ENCODE measurements at regions not wholly inside any gene's neighbourhood (a gene's known extent, or its start where the extent isn't known, plus 50 kb on each side); places are given as distances from the start of the nearest gene placed in this dataset.

DNA sequence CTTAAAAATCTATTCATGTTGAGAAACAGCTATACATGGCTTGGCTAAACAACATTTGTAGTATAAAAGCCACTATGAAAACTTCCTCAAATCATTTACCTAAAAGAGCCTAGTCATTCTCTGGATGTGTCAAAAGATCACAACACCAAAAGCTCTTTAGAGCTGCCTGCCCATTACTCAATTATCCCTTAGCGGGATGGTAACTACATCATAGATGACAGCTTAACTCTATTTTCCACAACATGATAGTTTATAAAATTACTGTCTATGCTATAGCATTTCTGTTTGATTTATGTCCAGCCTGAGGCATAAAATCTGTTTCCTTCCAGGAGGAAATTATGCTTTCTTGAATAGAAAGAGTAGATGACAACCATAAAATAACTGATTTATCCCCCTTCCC, 777.6 kb upstream of the HS3ST5 start:
- TF ChIP-seq, protein P1, sequence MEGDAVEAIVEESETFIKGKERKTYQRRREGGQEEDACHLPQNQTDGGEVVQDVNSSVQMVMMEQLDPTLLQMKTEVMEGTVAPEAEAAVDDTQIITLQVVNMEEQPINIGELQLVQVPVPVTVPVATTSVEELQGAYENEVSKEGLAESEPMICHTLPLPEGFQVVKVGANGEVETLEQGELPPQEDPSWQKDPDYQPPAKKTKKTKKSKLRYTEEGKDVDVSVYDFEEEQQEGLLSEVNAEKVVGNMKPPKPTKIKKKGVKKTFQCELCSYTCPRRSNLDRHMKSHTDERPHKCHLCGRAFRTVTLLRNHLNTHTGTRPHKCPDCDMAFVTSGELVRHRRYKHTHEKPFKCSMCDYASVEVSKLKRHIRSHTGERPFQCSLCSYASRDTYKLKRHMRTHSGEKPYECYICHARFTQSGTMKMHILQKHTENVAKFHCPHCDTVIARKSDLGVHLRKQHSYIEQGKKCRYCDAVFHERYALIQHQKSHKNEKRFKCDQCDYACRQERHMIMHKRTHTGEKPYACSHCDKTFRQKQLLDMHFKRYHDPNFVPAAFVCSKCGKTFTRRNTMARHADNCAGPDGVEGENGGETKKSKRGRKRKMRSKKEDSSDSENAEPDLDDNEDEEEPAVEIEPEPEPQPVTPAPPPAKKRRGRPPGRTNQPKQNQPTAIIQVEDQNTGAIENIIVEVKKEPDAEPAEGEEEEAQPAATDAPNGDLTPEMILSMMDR (IDR thresholded peaks at IDR 0.05; ENCODE audit: extremely low read depth in 1 of 2, insufficient read depth in 1 of 2, low read depth in 1 of 2, low read length in 2 of 2): no peak
- TF ChIP-seq JUN (IDR thresholded peaks at IDR 0.05; ENCODE audit: borderline replicate concordance, insufficient read depth, insufficient read length, low read depth): no peak
- TF ChIP-seq, protein P2, sequence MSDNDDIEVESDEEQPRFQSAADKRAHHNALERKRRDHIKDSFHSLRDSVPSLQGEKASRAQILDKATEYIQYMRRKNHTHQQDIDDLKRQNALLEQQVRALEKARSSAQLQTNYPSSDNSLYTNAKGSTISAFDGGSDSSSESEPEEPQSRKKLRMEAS (IDR thresholded peaks at IDR 0.05; ENCODE audit: insufficient read depth, insufficient read length): no peak
- no peak for TF ChIP-seq EZH2 (IDR thresholded peaks at IDR 0.05; ENCODE audit: borderline replicate concordance, low read depth, low read length, severe bottlenecking)
- no peak for TF ChIP-seq POLR2A (IDR thresholded peaks at IDR 0.05; ENCODE audit: low read depth, low read length)
